Gastroesophageal sphincter (tissue), 4 donors: ENCODE measurements at regions not wholly inside any gene's neighbourhood (a gene's known extent, or its start where the extent isn't known, plus 50 kb on each side); places are given as distances from the start of the nearest gene placed in this dataset.
"Not testable (repeated sequence)": the region's sequence is repeated elsewhere in the genome, so short reads cannot be mapped to it uniquely, and the experiment has no call there.

Experiments
- ATAC-seq: fragments of 150-250 bp; one replicate; pipeline ENCODE4 v1.9.1; 2016; ENCODE audit warnings: mild to moderate bottlenecking, moderate library complexity
- H3K27ac ChIP-seq, 4 donors: fragments of 200-600 bp; sonication (generic) in 3 of 4; 1 replicate in 3 of 4; 2 replicates in 1 of 4; pipeline ENCODE4 v1.5.1; 2016 to 2019
- H3K27me3 ChIP-seq: fragments of 200-600 bp; sonication (generic); one replicate; pipeline ENCODE4 v1.5.1; 2019
- H3K36me3 ChIP-seq, 2 donors: fragments of 200-600 bp; sonication (generic); one replicate each; pipeline ENCODE4 v1.5.1; 2019; ENCODE audit warnings: control low read depth in 1 of 2
- H3K4me1 ChIP-seq, 3 donors: fragments of 200-600 bp; sonication (generic); 1 replicate in 2 of 3; 2 replicates in 1 of 3; pipeline ENCODE4 v1.5.1; 2016 to 2019; ENCODE audit warnings: control low read depth in 2 of 3
- H3K4me3 ChIP-seq, 2 donors: fragments of 200-600 bp; sonication (generic); one replicate each; pipeline ENCODE4 v1.5.1; 2019; ENCODE audit warnings: mild to moderate bottlenecking in 1 of 2, moderate library complexity in 1 of 2
- H3K9me3 ChIP-seq, 3 donors: fragments of 200-600 bp; sonication (generic); one replicate each; pipeline ENCODE4 v1.5.1; 2017 to 2019; ENCODE audit warnings: control low read depth in 2 of 3
- EP300 ChIP-seq: sonication (generic); formaldehyde crosslinking; IDR thresholded peaks from one replicate; pipeline ENCODE4 v1.6.1; 2017; ENCODE audit warnings: antibody characterized with exemption, mild to moderate bottlenecking
- POLR2A ChIP-seq, 2 donors: fragments of 450-650 bp; IDR thresholded peaks; one replicate each; pipeline ENCODE4 v1.6.1; 2017; ENCODE audit warnings: antibody characterized with exemption in 2 of 2, mild to moderate bottlenecking in 2 of 2, moderate library complexity in 1 of 2
- POLR2AphosphoS5 ChIP-seq: sonication (generic); formaldehyde crosslinking; IDR thresholded peaks from one replicate; pipeline ENCODE4 v1.6.1; 2017; ENCODE audit warnings: antibody characterized with exemption
- WGBS, 2 donors: methylation state at CpG; one replicate each; pipeline ENCODE4 v1.1.5; 2018; ENCODE audit warnings: low coverage in 1 of 2; 5-methylcytosine and 5-hydroxymethylcytosine counted together
- TF ChIP-seq, protein P1 (sequence below), 4 experiments: fragments of 200-600 bp in 2 of 4; fragments of 450-650 bp in 2 of 4; sonication (generic) in 1 of 4; IDR thresholded peaks; one replicate each; pipeline ENCODE4 v1.5.1; 2017 to 2019; ENCODE audit warnings: antibody characterized with exemption in 4 of 4, mild to moderate bottlenecking in 2 of 4, moderate library complexity in 2 of 4

DNA sequence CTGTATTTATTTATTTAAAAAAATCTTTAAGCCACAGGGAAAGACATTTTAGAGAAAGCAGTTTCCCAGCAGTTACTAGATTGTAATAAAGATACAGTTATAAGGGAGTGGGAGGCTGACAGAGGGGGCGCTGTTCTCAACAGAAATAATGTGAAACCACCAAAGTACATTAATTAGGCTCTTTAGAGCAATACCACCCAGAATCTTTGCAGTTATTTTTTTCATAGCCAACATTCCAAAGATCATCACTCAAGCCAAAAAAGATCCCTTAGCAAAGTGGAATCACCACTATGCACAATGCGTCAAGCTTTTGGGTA lies 331.3 kb upstream of the DEFB112 start:
- H3K27me3 ChIP-seq: no peaks in the 10 kb centered on the region
- H3K36me3 ChIP-seq: no peaks in the 10 kb centered on the region
- no peak for ATAC-seq
- H3K9me3 ChIP-seq: peaks cover 0 to 5% (median 0%) of the 10 kb centered on the region in 3 donors
- H3K4me1 ChIP-seq: no peaks in the 10 kb centered on the region
- H3K27ac ChIP-seq: no peak overlapping the region
- WGBS, 2 donors: 36 to 75% methylated on average over 2 of the region's 2 CpGs
- TF ChIP-seq POLR2AphosphoS5 (no peak), POLR2A (IDR thresholded peaks at IDR 0.05) (no peak), EP300 (no peak)
- TF ChIP-seq, protein P1, sequence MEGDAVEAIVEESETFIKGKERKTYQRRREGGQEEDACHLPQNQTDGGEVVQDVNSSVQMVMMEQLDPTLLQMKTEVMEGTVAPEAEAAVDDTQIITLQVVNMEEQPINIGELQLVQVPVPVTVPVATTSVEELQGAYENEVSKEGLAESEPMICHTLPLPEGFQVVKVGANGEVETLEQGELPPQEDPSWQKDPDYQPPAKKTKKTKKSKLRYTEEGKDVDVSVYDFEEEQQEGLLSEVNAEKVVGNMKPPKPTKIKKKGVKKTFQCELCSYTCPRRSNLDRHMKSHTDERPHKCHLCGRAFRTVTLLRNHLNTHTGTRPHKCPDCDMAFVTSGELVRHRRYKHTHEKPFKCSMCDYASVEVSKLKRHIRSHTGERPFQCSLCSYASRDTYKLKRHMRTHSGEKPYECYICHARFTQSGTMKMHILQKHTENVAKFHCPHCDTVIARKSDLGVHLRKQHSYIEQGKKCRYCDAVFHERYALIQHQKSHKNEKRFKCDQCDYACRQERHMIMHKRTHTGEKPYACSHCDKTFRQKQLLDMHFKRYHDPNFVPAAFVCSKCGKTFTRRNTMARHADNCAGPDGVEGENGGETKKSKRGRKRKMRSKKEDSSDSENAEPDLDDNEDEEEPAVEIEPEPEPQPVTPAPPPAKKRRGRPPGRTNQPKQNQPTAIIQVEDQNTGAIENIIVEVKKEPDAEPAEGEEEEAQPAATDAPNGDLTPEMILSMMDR (IDR thresholded peaks at IDR 0.05): no peak
- peak overlapping the region in 1 of 2 donors; percentile 17 for H3K4me3 ChIP-seq

DNA sequence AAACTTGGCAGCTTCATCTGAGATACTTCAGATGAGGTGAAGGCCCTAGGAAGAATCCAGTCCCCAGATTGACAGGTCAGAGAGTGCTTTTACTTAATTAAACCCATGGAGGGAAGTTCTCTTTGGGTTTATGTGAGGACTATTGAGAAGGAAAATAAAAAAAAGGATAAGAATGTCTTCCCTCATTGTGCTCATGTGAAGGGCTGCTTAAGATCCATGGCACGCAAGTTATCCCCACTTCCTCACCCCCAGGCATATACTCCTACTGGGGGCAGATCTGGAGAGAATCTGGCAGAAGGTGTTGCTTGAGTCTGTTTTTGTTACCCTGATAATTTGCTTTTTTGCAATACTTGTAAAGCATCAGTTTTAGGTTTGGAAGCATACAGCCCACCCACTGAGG lies 322.9 kb upstream of the TFAP2D start:
- no peak overlapping the region for H3K27ac ChIP-seq
- ATAC-seq: no peak
- H3K9me3 ChIP-seq: no peaks in the 10 kb centered on the region
- H3K4me1 ChIP-seq: no peaks in the 10 kb centered on the region
- no peak for TF ChIP-seq EP300
- TF ChIP-seq POLR2AphosphoS5: no peak
- no peak for TF ChIP-seq POLR2A (IDR thresholded peaks at IDR 0.05)
- TF ChIP-seq, protein P1 (IDR thresholded peaks at IDR 0.05): no peak
- no peaks in the 10 kb centered on the region for H3K36me3 ChIP-seq
- no peaks in the 10 kb centered on the region for H3K27me3 ChIP-seq
- WGBS, 2 donors: 100% methylated on average over 1 of the region's 1 CpG; no CpG with 5 or more reads in 1 of the 2 donors
- H3K4me3 ChIP-seq: no peak overlapping the region

DNA sequence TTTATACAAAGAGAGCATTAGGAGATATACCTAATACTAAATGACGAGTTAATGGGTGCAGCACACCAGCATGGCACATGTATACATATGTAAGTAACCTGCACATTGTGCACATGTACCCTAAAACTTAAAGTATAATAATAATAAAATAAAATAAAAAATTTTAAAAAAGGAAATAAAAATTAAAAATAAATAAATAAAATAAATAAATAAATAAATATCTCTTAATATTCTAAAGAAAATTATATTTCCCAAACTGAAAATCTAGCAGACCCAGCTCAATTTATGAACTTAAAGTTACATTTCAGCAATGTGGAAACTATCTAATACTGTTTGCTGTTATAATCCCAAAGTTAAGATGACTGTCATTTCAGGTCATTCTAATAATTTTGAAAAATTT lies 319.2 kb upstream of the TFAP2D start:
- not testable (repeated sequence) for H3K4me3 ChIP-seq, ATAC-seq, H3K36me3 ChIP-seq, H3K4me1 ChIP-seq, H3K9me3 ChIP-seq, H3K27ac ChIP-seq, H3K27me3 ChIP-seq
- 85 to 100% methylated on average over 1 of the region's 1 CpG for WGBS, 2 donors

DNA sequence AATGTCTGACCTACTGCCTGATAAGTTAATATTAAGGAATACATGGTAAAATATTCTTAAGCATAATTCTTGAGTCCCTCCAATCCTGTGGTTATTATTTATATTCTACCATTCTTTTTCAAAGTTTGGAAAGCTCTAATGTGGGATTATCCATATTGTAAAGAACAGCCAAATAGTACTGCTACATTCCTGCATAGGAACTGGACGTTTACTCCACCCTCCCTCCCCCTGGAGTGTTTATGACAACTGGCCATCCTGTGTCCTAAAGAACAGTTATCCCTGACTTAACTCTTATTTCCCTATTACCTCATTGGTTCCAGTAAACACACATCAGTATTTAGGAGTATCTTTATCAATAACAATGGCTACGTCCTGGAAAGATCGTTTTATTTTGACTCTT lies 308.7 kb upstream of the TFAP2D start:
- TF ChIP-seq EP300 (no peak), POLR2A (IDR thresholded peaks at IDR 0.05) (no peak)
- TF ChIP-seq, protein P1 (IDR thresholded peaks at IDR 0.05): no peak
- Histone ChIP-seq H3K4me3 (no peak overlapping the region), H3K27ac (no peak overlapping the region), H3K36me3 (no peaks in the 10 kb centered on the region), H3K9me3 (no peaks in the 10 kb centered on the region), H3K4me1 (no peaks in the 10 kb centered on the region), H3K27me3 (no peaks in the 10 kb centered on the region)
- 34 to 49% methylated on average over 2 to 3 of the region's 3 CpGs for WGBS, 2 donors
- no peak for ATAC-seq

DNA sequence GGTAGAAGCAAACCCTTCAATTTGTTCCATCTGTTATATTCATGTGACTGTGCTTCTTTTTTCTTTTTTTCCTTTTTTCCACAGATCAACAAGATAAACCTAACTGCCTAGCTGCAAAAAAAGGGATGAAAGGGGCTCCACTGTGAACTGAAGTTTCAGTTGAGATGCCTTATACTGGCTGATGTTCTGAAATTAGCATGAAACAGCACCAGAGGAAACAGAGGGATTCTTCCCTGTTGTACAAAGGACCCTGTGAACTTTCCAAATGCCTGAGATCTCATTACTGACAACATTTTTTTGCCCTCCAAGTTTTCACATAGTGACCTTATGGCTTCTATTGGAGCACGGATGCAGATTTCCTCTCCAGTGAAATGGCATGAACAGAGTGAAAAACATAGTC lies 302.7 kb upstream of the TFAP2D start:
- no peaks in the 10 kb centered on the region for H3K36me3 ChIP-seq
- no peak overlapping the region for H3K4me3 ChIP-seq
- H3K9me3 ChIP-seq: no peaks in the 10 kb centered on the region
- WGBS, 2 donors: 40 to 80% methylated on average over 1 of the region's 1 CpG
- no peak for ATAC-seq
- TF ChIP-seq POLR2AphosphoS5 (no peak), POLR2A (IDR thresholded peaks at IDR 0.05) (no peak), EP300 (no peak)
- TF ChIP-seq, protein P1 (IDR thresholded peaks at IDR 0.05): no peak
- H3K4me1 ChIP-seq: no peaks in the 10 kb centered on the region
- H3K27ac ChIP-seq: no peak overlapping the region
- H3K27me3 ChIP-seq: no peaks in the 10 kb centered on the region

DNA sequence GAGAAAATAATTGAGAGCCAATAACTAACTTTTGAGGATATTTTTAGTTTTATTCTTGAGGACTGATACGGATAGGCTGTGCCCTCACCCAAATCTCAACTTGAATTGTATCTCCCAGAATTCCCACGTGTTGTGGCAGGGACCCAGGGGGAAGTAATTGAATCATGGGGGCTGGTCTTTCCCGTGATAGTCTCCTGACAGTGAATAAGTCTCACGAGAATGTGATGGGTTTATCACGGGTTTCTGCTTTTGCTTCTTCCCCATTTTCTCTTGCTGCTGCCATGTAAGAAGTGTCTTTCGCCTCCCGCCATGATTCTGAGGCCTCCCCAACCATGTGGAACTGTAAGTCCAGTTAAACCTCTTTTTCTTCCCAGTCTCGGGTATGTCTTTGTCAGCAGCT lies 292.3 kb upstream of the TFAP2D start:
- not testable (repeated sequence) for H3K27me3 ChIP-seq, H3K27ac ChIP-seq, H3K9me3 ChIP-seq, H3K4me3 ChIP-seq, H3K4me1 ChIP-seq, H3K36me3 ChIP-seq, ATAC-seq
- 82 to 89% methylated on average over 5 to 6 of the region's 8 CpGs for WGBS, 2 donors
